ENCODE measurements at regions not wholly inside any gene's neighbourhood (a gene's known extent, or its start where the extent isn't known, plus 50 kb on each side); places are given as distances from the start of the nearest gene placed in this dataset.

- no peak for TF ChIP-seq CTCF (IDR thresholded peaks at IDR 0.05; ENCODE audit: borderline replicate concordance, extremely low read depth, low read length, poor library complexity, severe bottlenecking)
- TF ChIP-seq EZH2 (IDR thresholded peaks at IDR 0.05; ENCODE audit: borderline replicate concordance, low read depth, low read length, severe bottlenecking), result no peak
These were observed 176.3 kb downstream of the LEPR start for GRCh38 chr1:65596768-65597167.

Measured in DND-41 (cell line).